Endothelial cell (in vitro differentiated cells): ENCODE measurements at regions not wholly inside any gene's neighbourhood (a gene's known extent, or its start where the extent isn't known, plus 50 kb on each side); places are given as distances from the start of the nearest gene placed in this dataset.
"Not testable (repeated sequence)": the region's sequence is repeated elsewhere in the genome, so short reads cannot be mapped to it uniquely, and the experiment has no call there.

Experiments
- DNase-seq: peaks from one replicate; pipeline ENCODE4 v3.0.0; 2021; ENCODE audit warnings: low spot score
- H3K27ac Mint-ChIP-seq: one replicate; pipeline ENCODE4 v1.8.0; 2021; ENCODE audit warnings: mixed read lengths, inconsistent platforms; ENCODE audit not compliant: unreplicated experiment
- H3K27me3 Mint-ChIP-seq: one replicate; pipeline ENCODE4 v1.8.0; 2021; ENCODE audit warnings: mild to moderate bottlenecking, moderate library complexity, mixed read lengths, inconsistent platforms; ENCODE audit not compliant: unreplicated experiment
- H3K36me3 Mint-ChIP-seq: one replicate; pipeline ENCODE4 v1.8.0; 2021; ENCODE audit warnings: mild to moderate bottlenecking, low read depth, mixed read lengths, inconsistent platforms; ENCODE audit not compliant: unreplicated experiment
- H3K4me1 Mint-ChIP-seq: one replicate; pipeline ENCODE4 v1.8.0; 2021; ENCODE audit warnings: mild to moderate bottlenecking, mixed read lengths, inconsistent platforms; ENCODE audit not compliant: unreplicated experiment
- H3K4me3 Mint-ChIP-seq: one replicate; pipeline ENCODE4 v1.8.0; 2021; ENCODE audit warnings: mild to moderate bottlenecking, mixed read lengths, inconsistent platforms; ENCODE audit not compliant: unreplicated experiment
- H3K9me3 Mint-ChIP-seq: one replicate; pipeline ENCODE4 v1.8.0; 2021; ENCODE audit warnings: mixed read lengths, inconsistent platforms; ENCODE audit not compliant: unreplicated experiment
- TF ChIP-seq, protein P1 (sequence below): fragments of 200-600 bp; sonication (generic); IDR thresholded peaks from one replicate; pipeline ENCODE4 v1.5.0; 2021; ENCODE audit warnings: antibody characterized with exemption; ENCODE audit not compliant: unreplicated experiment

DNA sequence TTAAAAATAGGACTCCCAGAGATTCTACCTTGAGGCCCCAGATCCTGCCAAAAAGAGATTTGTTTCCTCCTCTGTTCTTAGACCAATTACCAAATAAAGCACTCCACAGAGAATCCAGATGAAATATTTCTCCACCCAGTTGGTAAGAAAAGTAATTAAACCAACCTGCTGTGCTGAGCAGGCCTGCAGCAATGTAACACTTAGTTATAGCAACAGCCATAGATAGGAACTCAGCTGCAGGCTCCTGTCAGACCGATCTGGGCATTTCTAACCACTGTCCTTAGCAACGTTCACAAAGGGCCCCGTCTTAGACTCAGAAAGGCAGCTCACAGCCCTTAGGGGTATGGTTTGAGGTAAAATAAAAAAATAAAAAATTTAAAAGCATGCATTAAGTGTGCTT is 271.1 kb downstream of the KCNRG start:
- H3K27ac Mint-ChIP-seq: no peak overlapping the region

DNA sequence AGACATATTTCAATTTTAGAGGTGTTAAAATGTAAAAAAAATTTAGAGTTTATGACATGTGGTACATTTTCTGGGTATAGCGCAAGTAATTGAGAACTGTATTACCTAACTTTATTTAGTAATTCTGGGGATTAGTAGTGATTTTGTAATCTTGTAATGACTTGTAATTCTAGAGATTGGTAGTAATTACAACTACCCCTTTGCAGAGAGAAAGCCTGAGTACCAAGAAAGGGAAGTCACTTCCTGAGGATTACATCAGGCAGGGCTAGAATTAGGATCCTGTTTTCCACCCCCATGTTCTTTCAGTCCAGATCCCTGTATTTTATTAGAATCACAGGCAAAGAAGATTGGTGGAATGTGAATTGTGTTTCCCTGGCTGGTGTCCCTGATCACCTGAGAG is 274.9 kb downstream of the KCNRG start:
- Mint-ChIP-seq H3K36me3 (peaks cover 4% of the 10 kb centered on the region), H3K27ac (no peak overlapping the region)

More for the DNA sequence above, 271.1 kb downstream of the KCNRG start:
- Mint-ChIP-seq H3K4me3 (no peak overlapping the region), H3K9me3 (no peaks in the 10 kb centered on the region), H3K4me1 (no peaks in the 10 kb centered on the region), H3K36me3 (peaks cover 4% of the 10 kb centered on the region), H3K27me3 (peaks cover 2% of the 10 kb centered on the region)
- TF ChIP-seq, protein P1, sequence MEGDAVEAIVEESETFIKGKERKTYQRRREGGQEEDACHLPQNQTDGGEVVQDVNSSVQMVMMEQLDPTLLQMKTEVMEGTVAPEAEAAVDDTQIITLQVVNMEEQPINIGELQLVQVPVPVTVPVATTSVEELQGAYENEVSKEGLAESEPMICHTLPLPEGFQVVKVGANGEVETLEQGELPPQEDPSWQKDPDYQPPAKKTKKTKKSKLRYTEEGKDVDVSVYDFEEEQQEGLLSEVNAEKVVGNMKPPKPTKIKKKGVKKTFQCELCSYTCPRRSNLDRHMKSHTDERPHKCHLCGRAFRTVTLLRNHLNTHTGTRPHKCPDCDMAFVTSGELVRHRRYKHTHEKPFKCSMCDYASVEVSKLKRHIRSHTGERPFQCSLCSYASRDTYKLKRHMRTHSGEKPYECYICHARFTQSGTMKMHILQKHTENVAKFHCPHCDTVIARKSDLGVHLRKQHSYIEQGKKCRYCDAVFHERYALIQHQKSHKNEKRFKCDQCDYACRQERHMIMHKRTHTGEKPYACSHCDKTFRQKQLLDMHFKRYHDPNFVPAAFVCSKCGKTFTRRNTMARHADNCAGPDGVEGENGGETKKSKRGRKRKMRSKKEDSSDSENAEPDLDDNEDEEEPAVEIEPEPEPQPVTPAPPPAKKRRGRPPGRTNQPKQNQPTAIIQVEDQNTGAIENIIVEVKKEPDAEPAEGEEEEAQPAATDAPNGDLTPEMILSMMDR: no peak
- no peak for DNase-seq

DNA sequence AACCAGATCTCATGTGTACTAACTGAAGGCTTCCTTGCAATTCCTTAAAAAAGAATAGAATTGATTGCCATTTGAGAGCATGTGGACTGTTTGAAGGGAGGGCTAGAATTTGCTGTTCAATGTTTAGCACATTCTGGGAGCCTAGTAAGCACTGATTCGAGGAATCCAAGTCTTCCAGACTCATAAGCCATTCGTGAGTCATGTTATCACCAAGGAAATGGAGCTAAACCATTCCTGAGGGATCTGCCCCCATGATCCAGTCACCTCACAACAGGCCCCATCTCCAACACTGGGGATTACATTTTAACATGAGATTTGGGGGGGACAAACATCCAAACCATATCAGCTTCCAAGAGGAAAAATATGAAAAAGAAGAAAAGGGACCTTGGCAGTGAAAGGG is 276.4 kb downstream of the KCNRG start:
- no peaks in the 10 kb centered on the region for H3K4me1 Mint-ChIP-seq
- peaks cover 4% of the 10 kb centered on the region for H3K36me3 Mint-ChIP-seq
- TF ChIP-seq, protein P1: no peak
- no peaks in the 10 kb centered on the region for H3K27me3 Mint-ChIP-seq
- no peaks in the 10 kb centered on the region for H3K9me3 Mint-ChIP-seq
- H3K27ac Mint-ChIP-seq: no peak overlapping the region
- H3K4me3 Mint-ChIP-seq: no peak overlapping the region
- DNase-seq: no peak

More for the DNA sequence above, 274.9 kb downstream of the KCNRG start:
- no peaks in the 10 kb centered on the region for H3K9me3 Mint-ChIP-seq
- H3K4me3 Mint-ChIP-seq: no peak overlapping the region
- TF ChIP-seq, protein P1: no peak
- DNase-seq: no peak
- no peaks in the 10 kb centered on the region for H3K4me1 Mint-ChIP-seq
- H3K27me3 Mint-ChIP-seq: no peaks in the 10 kb centered on the region

DNA sequence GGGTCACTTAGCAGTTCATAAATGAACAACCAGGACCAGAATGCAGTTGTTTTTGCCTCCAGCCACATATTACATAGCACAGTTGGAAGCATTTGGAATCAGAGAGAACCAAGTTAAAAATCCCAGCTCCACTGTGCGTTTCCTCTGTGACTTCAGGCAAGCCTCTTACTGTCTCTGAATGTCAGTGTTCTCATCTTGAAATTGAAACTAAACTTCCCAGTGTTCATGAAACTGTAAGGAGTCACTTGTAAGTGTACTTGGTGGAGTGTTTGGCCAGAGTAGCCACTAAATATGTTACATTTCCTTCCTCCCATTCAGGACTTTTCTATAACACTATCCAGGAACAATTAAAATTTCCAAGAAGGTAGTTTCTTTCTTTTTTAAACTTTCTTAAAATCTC is 276.8 kb downstream of the KCNRG start:
- H3K4me1 Mint-ChIP-seq: no peaks in the 10 kb centered on the region
- no peak for DNase-seq
- H3K4me3 Mint-ChIP-seq: no peak overlapping the region
- H3K27ac Mint-ChIP-seq: no peak overlapping the region
- H3K36me3 Mint-ChIP-seq: peaks cover 4% of the 10 kb centered on the region
- H3K9me3 Mint-ChIP-seq: no peaks in the 10 kb centered on the region
- H3K27me3 Mint-ChIP-seq: no peaks in the 10 kb centered on the region
- TF ChIP-seq, protein P1: no peak

DNA sequence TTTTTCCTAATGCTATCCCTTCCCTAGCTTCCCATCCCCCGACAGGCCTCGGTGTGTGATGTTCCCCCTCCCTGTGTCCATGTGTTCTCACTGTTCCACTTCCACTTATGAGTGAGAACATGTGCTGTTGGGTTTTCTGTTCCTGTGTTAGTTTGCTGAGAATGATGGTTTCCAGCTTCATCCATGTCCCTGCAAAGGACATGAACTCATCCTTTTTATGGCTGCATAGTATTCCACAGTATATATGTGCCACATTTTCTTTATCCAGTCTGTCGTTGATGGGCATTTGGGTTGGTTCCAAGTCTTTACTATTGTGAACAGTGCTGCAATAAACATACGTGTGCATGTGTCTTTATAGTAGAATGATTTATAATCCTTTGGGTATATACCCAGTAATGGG is 279.2 kb downstream of the KCNRG start:
- not testable (repeated sequence) for H3K4me3 Mint-ChIP-seq, H3K9me3 Mint-ChIP-seq, H3K4me1 Mint-ChIP-seq, DNase-seq, H3K27ac Mint-ChIP-seq, H3K27me3 Mint-ChIP-seq, H3K36me3 Mint-ChIP-seq
